Eye (tissue), 1 donor: ENCODE measurements at regions not wholly inside any gene's neighbourhood (a gene's known extent, or its start where the extent isn't known, plus 50 kb on each side); places are given as distances from the start of the nearest gene placed in this dataset.
A peak's percentile ranks its signal among the peaks of the same experiment; 100 is the strongest.

Experiments used
- DNase-seq: peaks from one replicate; pipeline ENCODE4 v3.0.0-alpha.2; 2015

- DNase-seq, result no peak
Measured at GRCh38 chr10:128538671-128539070, 412.4 kb upstream of the MKI67 start.

GRCh38 chr10:128539510-128540127 is 413.4 kb upstream of the MKI67 start:
- DNase-seq, result peak; percentile 61

- DNase-seq, result peak; percentile 60
Measured at GRCh38 chr10:128540128-128540762, 414.0 kb upstream of the MKI67 start.

- peak; percentile 88 for DNase-seq
Measured at GRCh38 chr10:128540781-128541761, 414.8 kb upstream of the MKI67 start.

GRCh38 chr10:128541926-128542475 is 415.8 kb upstream of the MKI67 start:
- no peak for DNase-seq

- no peak for DNase-seq
Measured at GRCh38 chr10:128542659-128543058, 416.4 kb upstream of the MKI67 start.

- DNase-seq, result no peak
Measured at GRCh38 chr10:128543151-128543550, 416.9 kb upstream of the MKI67 start.

- no peak for DNase-seq
Measured at GRCh38 chr10:128545216-128545615, 419.0 kb upstream of the MKI67 start.

- no peak for DNase-seq
Measured at GRCh38 chr10:128546651-128547165, 420.5 kb upstream of the MKI67 start.

- no peak for DNase-seq
Measured at GRCh38 chr10:128549101-128549608, 422.9 kb upstream of the MKI67 start.

GRCh38 chr10:128550045-128550444 is 423.8 kb upstream of the MKI67 start:
- DNase-seq, result no peak

GRCh38 chr10:128551475-128551874 is 425.3 kb upstream of the MKI67 start:
- no peak for DNase-seq

GRCh38 chr10:128553755-128554154 is 427.5 kb upstream of the MKI67 start:
- DNase-seq, result no peak

GRCh38 chr10:128556182-128557110 is 430.2 kb upstream of the MKI67 start:
- no peak for DNase-seq

GRCh38 chr10:128557149-128557710 is 431.0 kb upstream of the MKI67 start:
- DNase-seq, result no peak

GRCh38 chr10:128560406-128560805 is 434.2 kb upstream of the MKI67 start:
- DNase-seq, result no peak

GRCh38 chr10:128560993-128561392 is 434.8 kb upstream of the MKI67 start:
- no peak for DNase-seq

- DNase-seq, result no peak
Measured at GRCh38 chr10:128563387-128563786, 437.2 kb upstream of the MKI67 start.

GRCh38 chr10:128563904-128564303 is 437.7 kb upstream of the MKI67 start:
- no peak for DNase-seq

GRCh38 chr10:128566361-128566968 is 440.2 kb upstream of the MKI67 start:
- peak; percentile 62 for DNase-seq

- DNase-seq, result no peak
Measured at GRCh38 chr10:128567551-128567950, 441.3 kb upstream of the MKI67 start.
